Keratinocyte (primary cell): ENCODE measurements at regions not wholly inside any gene's neighbourhood (a gene's known extent, or its start where the extent isn't known, plus 50 kb on each side); places are given as distances from the start of the nearest gene placed in this dataset.

Experiments used
- EZH2 ChIP-seq: IDR thresholded peaks from one replicate; pipeline ENCODE4 v1.6.1; 2012; ENCODE audit warnings: inconsistent platforms, mild to moderate bottlenecking, low read length, moderate library complexity
- TF ChIP-seq, protein P1 (sequence below), 3 experiments: IDR thresholded peaks in 1 of 3; conservative IDR thresholded peaks in 1 of 3; optimal IDR thresholded peaks in 1 of 3; 2 replicates in 2 of 3; 3 replicates in 1 of 3; pipeline versions ENCODE3 to v1.5.1; 2011; ENCODE audit warnings: low read length in 3 of 3, mild to moderate bottlenecking in 3 of 3, moderate library complexity in 2 of 3, control low read depth in 1 of 3, inconsistent platforms in 1 of 3; ENCODE audit not compliant: insufficient read depth in 2 of 3; ENCODE audit errors: extremely low read depth in 1 of 3

GRCh38 chr2:16404551-16405300, 260.9 kb downstream of the CYRIA start:
- TF ChIP-seq, protein P1, sequence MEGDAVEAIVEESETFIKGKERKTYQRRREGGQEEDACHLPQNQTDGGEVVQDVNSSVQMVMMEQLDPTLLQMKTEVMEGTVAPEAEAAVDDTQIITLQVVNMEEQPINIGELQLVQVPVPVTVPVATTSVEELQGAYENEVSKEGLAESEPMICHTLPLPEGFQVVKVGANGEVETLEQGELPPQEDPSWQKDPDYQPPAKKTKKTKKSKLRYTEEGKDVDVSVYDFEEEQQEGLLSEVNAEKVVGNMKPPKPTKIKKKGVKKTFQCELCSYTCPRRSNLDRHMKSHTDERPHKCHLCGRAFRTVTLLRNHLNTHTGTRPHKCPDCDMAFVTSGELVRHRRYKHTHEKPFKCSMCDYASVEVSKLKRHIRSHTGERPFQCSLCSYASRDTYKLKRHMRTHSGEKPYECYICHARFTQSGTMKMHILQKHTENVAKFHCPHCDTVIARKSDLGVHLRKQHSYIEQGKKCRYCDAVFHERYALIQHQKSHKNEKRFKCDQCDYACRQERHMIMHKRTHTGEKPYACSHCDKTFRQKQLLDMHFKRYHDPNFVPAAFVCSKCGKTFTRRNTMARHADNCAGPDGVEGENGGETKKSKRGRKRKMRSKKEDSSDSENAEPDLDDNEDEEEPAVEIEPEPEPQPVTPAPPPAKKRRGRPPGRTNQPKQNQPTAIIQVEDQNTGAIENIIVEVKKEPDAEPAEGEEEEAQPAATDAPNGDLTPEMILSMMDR (optimal IDR thresholded peaks at IDR 0.05 in 1 of 3, IDR thresholded peaks at IDR 0.05 in 1 of 3, conservative IDR thresholded peaks at IDR 0.05 in 1 of 3; ENCODE audit: extremely low read depth in 1 of 3, insufficient read depth in 2 of 3, low read length in 3 of 3), result no peak
- TF ChIP-seq EZH2, result no peak
